CD4-positive, alpha-beta memory T cell (primary cell): ENCODE measurements at regions not wholly inside any gene's neighbourhood (a gene's known extent, or its start where the extent isn't known, plus 50 kb on each side); places are given as distances from the start of the nearest gene placed in this dataset.
"Not testable (repeated sequence)": the region's sequence is repeated elsewhere in the genome, so short reads cannot be mapped to it uniquely, and the experiment has no call there.

ENCODE experiments used
- CTCF ChIA-PET: fragments of 350-600 bp; sonication (Branson Sonifier 250); formaldehyde crosslinking; loops from one replicate; lab custom pipeline; 2021; ENCODE audit warnings: inconsistent platforms; ENCODE audit not compliant: partially characterized antibody; lab: Charles Lee
- POLR2A ChIA-PET: fragments of 350-600 bp; sonication (Branson Sonifier 250); formaldehyde crosslinking; loops from one replicate; lab custom pipeline; 2021; ENCODE audit not compliant: partially characterized antibody; lab: Charles Lee
- DNase-seq, 5 donors: peaks; one replicate each; pipeline versions ENCODE4 v3.0.0 to v3.0.0-alpha.2; 2020 to 2022; ENCODE audit warnings: mixed read lengths in 1 of 5
- H3K27ac ChIP-seq: one replicate; pipeline ENCODE4 v1.7.0; 2013; ENCODE audit warnings: low read depth, low read length
- H3K27me3 ChIP-seq: 2 replicates; pipeline ENCODE4 v1.7.0; 2013; ENCODE audit warnings: mild to moderate bottlenecking, low read length, moderate library complexity; ENCODE audit not compliant: insufficient read depth
- H3K36me3 ChIP-seq: 2 replicates; pipeline ENCODE4 v1.7.0; 2013; ENCODE audit warnings: mild to moderate bottlenecking, low read length, moderate library complexity; ENCODE audit not compliant: insufficient read depth
- H3K4me1 ChIP-seq: 2 replicates; pipeline ENCODE4 v1.7.0; 2013; ENCODE audit warnings: mild to moderate bottlenecking, low read length, moderate library complexity; ENCODE audit not compliant: insufficient read depth
- H3K4me3 ChIP-seq, 2 donors: one replicate each; pipeline ENCODE4 v1.7.0; 2013; ENCODE audit warnings: low read length in 2 of 2, mild to moderate bottlenecking in 1 of 2
- H3K9me3 ChIP-seq, 2 donors: one replicate each; pipeline ENCODE4 v1.7.0; 2013; ENCODE audit warnings: low read length in 2 of 2, control low read depth in 1 of 2; ENCODE audit not compliant: control insufficient read depth in 1 of 2
- H3K27ac Mint-ChIP-seq, 7 donors: one replicate each; pipeline ENCODE4 v1.8.0; 2020 to 2021; ENCODE audit warnings: mixed read lengths in 7 of 7, mild to moderate bottlenecking in 6 of 7, inconsistent platforms in 3 of 7, moderate library complexity in 3 of 7
- H3K27me3 Mint-ChIP-seq, 2 donors: one replicate each; pipeline ENCODE4 v1.8.0; 2020 to 2021; ENCODE audit warnings: mixed read lengths in 2 of 2
- H3K36me3 Mint-ChIP-seq, 2 donors: one replicate each; pipeline ENCODE4 v1.8.0; 2020 to 2021; ENCODE audit warnings: mixed read lengths in 2 of 2, inconsistent platforms in 1 of 2, mild to moderate bottlenecking in 1 of 2
- H3K4me1 Mint-ChIP-seq, 4 donors: one replicate each; pipeline ENCODE4 v1.8.0; 2020 to 2021; ENCODE audit warnings: mixed read lengths in 4 of 4, mild to moderate bottlenecking in 1 of 4
- H3K4me3 Mint-ChIP-seq, 8 donors: one replicate each; pipeline ENCODE4 v1.8.0; 2020 to 2021; ENCODE audit warnings: mixed read lengths in 8 of 8, mild to moderate bottlenecking in 7 of 8, moderate library complexity in 6 of 8, inconsistent platforms in 3 of 8
- H3K9me3 Mint-ChIP-seq, 8 donors: one replicate each; pipeline ENCODE4 v1.8.0; 2020 to 2021; ENCODE audit warnings: mixed read lengths in 8 of 8, mild to moderate bottlenecking in 5 of 8, inconsistent platforms in 3 of 8, moderate library complexity in 1 of 8
- intact Hi-C: fragments of 100-400 bp; cut with micrococcal nuclease; formaldehyde crosslinking; loops from one replicate; pipeline ENCODE4 v1.15.1; 2023

DNA sequence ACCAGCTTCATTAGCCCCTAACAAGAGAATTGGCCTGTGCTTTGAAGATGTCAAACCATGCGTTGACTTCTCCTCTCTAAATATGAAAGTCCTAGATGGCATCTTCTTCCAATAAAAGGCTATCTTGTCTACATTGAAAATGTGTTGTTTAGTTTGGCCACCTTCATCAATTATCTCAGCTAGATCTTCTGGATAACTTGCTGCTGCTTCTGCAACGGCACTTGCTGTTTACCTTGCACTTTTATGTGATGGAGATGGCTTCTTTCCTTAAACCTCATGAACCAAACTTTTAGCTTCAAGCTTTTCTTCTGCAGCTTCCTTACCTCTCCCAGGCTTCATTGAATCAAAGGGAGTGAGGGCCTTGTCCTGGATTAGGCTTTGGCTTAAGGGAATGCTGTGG is 58.6 kb upstream of the CSNK1E start:
- peaks cover 11% of the 10 kb centered on the region for H3K4me1 ChIP-seq
- H3K27ac ChIP-seq, H3K4me3 ChIP-seq, H3K4me3 Mint-ChIP-seq, H3K27ac Mint-ChIP-seq, intact Hi-C loops, H3K27me3 Mint-ChIP-seq, POLR2A ChIA-PET, H3K9me3 ChIP-seq, H3K27me3 ChIP-seq, DNase-seq, CTCF ChIA-PET, H3K36me3 ChIP-seq: not testable (repeated sequence)
- peaks cover 7 to 22% (median 11%) of the 10 kb centered on the region in 4 donors for H3K4me1 Mint-ChIP-seq
- peaks cover 2 to 14% (median 7%) of the 10 kb centered on the region in 8 donors for H3K9me3 Mint-ChIP-seq
- peaks cover 16 to 25% of the 10 kb centered on the region in 2 donors for H3K36me3 Mint-ChIP-seq

DNA sequence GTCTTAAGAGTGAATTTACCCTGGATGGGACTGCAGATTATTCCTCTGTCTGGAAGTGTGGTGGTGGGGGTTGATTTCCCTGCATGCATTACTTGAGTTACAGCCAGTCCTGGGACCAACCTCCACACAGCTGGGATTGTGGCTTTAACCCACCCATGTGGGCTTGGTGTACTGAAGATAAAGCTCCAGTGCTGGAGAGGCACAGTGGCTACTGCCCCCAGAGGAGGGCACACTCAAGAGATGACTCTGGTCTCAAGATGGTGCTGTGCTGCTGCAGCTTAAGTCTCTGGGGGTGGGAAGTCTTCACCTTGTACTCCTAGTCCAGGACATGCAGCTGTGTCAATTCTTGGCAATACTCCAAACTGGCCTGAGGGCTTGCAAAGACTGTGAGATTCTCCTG is 57.8 kb upstream of the CSNK1E start:
- CTCF ChIA-PET, H3K27me3 Mint-ChIP-seq, H3K27me3 ChIP-seq, H3K4me3 Mint-ChIP-seq, H3K36me3 ChIP-seq, POLR2A ChIA-PET, H3K27ac ChIP-seq, H3K9me3 ChIP-seq, DNase-seq, H3K4me3 ChIP-seq, intact Hi-C loops: not testable (repeated sequence)
- peaks cover 11% of the 10 kb centered on the region for H3K4me1 ChIP-seq
- peak overlapping the region in 2 of 7 donors; percentile 23 to 36 for H3K27ac Mint-ChIP-seq
- H3K36me3 Mint-ChIP-seq: peaks cover 14 to 23% of the 10 kb centered on the region in 2 donors
- peaks cover 2 to 14% (median 7%) of the 10 kb centered on the region in 8 donors for H3K9me3 Mint-ChIP-seq
- peaks cover 7 to 22% (median 11%) of the 10 kb centered on the region in 4 donors for H3K4me1 Mint-ChIP-seq

DNA sequence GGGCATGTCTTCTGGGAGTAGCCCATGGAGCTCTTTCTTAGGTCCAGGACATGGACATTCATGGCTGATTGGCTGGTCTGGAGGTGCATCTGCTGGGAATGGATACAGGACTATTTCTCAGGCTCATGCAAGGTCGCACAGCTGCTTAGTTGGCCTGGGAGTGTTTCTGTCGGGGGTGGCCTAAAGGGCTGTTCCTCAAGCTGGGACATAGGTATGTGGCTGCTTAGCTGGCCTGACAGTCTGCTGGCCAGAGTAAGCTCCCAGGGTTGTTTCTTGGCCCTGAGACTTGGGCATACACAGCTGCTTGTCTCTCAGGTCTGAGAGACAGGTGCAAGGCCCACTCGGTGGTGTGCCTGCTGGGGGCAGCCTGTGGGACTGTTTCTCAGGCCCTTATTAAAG is 57.2 kb upstream of the CSNK1E start:
- H3K4me3 ChIP-seq, H3K9me3 ChIP-seq, H3K27me3 Mint-ChIP-seq, intact Hi-C loops, H3K27ac ChIP-seq, CTCF ChIA-PET, H3K27me3 ChIP-seq, DNase-seq, H3K36me3 ChIP-seq, POLR2A ChIA-PET: not testable (repeated sequence)
- Mint-ChIP-seq H3K36me3 (peaks cover 12 to 18% of the 10 kb centered on the region in 2 donors), H3K27ac (peak overlapping the region in 5 of 7 donors; percentile 29 to 91 (median 56)), H3K4me3 (peak overlapping the region in 3 of 8 donors; percentile 26 to 68 (median 29)), H3K4me1 (peaks cover 7 to 22% (median 11%) of the 10 kb centered on the region in 4 donors), H3K9me3 (peaks cover 2 to 14% (median 7%) of the 10 kb centered on the region in 8 donors)
- peaks cover 11% of the 10 kb centered on the region for H3K4me1 ChIP-seq

DNA sequence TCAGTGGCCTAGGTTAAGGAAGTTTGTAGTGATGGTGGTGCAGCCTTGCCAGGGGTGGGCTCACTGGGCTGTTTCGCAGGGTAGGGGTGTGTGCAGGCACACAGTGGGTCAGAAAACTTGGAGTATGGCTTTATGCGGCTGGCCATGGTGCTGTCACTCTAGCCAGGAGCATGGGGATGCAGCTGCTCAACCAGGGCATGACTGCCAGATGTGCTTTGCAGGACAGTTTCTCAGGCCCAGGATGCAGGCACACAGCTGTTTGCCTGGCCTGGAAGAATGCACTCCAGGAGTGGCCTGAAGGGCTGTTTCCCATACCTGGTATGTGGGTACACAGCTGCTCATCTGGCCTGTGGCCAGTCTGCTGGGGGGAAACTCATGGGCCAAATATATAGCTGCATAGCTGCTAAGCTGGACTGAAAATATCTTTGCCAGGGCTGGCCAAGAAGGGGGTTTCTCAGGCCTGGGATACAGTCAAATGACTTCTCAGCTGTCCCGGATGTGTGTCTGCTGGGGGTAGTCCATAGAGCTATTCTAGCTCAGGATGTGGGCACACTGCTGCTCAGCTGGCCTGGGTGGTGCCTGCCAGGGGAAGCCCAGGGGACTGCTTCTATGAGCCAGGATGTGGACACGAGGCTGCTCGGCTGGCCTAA is 56.7 kb upstream of the CSNK1E start:
- CTCF ChIA-PET, H3K27ac ChIP-seq, POLR2A ChIA-PET, H3K4me3 ChIP-seq, H3K9me3 ChIP-seq, H3K27me3 ChIP-seq, H3K27me3 Mint-ChIP-seq, intact Hi-C loops, H3K36me3 ChIP-seq: not testable (repeated sequence)
- peak in 4 of 5 donors; percentile 20 to 63 (median 33) for DNase-seq
- Mint-ChIP-seq H3K9me3 (peaks cover 2 to 14% (median 7%) of the 10 kb centered on the region in 8 donors), H3K27ac (peak overlapping the region in 6 of 7 donors; percentile 29 to 91 (median 49)), H3K4me3 (peak overlapping the region in 4 of 8 donors; percentile 25 to 68 (median 28)), H3K36me3 (peaks cover 12 to 18% of the 10 kb centered on the region in 2 donors), H3K4me1 (peaks cover 7 to 22% (median 11%) of the 10 kb centered on the region in 4 donors)
- H3K4me1 ChIP-seq: peaks cover 11% of the 10 kb centered on the region

DNA sequence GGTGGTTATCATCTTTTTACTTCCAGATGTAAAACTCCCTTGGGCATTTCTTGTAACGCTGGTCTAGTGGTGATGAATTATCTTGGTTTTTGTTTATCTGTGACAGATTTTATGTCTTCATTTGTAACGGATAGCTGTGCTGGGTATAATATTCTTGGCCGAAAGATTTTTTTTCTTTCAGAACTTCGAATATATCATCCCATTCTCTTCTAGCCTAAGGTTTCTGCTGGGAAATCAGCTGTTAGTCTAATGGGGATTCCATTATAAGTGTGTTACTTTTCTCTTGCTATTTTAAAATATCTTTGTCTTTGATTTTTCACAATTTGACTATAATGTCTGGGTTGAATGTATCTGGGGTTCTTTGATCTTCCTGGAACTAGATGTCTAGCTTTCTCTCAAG is 55.4 kb upstream of the CSNK1E start:
- H3K27me3 ChIP-seq, H3K36me3 ChIP-seq, H3K27ac Mint-ChIP-seq, H3K4me3 ChIP-seq, H3K4me3 Mint-ChIP-seq, H3K27me3 Mint-ChIP-seq, H3K9me3 ChIP-seq, POLR2A ChIA-PET, H3K27ac ChIP-seq, CTCF ChIA-PET, DNase-seq, intact Hi-C loops: not testable (repeated sequence)
- peaks cover 7 to 22% (median 11%) of the 10 kb centered on the region in 4 donors for H3K4me1 Mint-ChIP-seq
- peaks cover 2 to 14% (median 7%) of the 10 kb centered on the region in 8 donors for H3K9me3 Mint-ChIP-seq
- peaks cover 9 to 18% of the 10 kb centered on the region in 2 donors for H3K36me3 Mint-ChIP-seq
- peaks cover 11% of the 10 kb centered on the region for H3K4me1 ChIP-seq

DNA sequence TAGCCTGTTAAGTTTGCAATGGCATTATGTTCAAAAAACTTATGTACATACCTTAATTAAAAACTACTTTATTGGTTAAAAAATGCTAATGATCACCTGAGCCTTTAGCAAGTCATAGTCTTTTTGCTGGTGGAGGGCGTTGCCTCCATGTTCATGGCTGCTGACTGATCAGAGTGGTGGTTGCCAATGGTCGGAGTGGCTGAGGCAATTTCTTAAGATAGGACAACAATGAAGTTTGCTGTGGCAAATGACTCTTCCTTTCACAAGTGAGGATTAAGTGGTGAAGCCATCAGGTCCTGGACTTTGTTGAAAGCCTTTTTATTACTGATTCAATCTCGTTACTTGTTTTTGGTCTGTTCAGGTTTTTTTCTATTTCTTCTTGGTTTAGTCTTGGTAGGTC is 53.3 kb upstream of the CSNK1E start:
- POLR2A ChIA-PET: not testable (repeated sequence)

DNA sequence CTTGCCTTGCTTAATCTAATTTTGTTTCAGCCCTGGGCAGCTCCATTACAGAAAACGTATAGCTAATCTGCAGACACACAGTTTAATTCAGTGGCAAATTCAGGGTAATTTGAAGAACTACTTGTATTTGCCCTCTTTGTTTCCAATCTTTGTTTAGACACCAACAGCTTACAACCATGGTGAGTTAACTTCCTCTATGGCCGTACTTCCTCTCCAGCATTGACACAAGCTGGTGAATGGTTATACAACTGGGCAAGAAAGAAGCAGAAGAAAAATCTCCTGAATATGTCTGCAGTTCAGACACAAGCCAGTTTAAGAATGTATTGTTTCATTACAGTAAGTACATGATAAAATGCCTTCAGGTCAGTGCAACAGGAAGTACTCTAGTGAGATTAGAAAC is 51.9 kb upstream of the CSNK1E start:
- H3K4me3 Mint-ChIP-seq, H3K4me3 ChIP-seq, H3K27me3 Mint-ChIP-seq, intact Hi-C loops, H3K27ac Mint-ChIP-seq, H3K9me3 ChIP-seq, H3K4me1 Mint-ChIP-seq, DNase-seq, H3K4me1 ChIP-seq, H3K36me3 ChIP-seq, H3K27me3 ChIP-seq, POLR2A ChIA-PET, CTCF ChIA-PET, H3K27ac ChIP-seq: not testable (repeated sequence)
- peaks cover 9 to 13% of the 10 kb centered on the region in 2 donors for H3K36me3 Mint-ChIP-seq
- H3K9me3 Mint-ChIP-seq: peaks cover 2 to 14% (median 7%) of the 10 kb centered on the region in 8 donors

More for the DNA sequence above, 53.3 kb upstream of the CSNK1E start:
- H3K9me3 ChIP-seq, H3K27ac ChIP-seq, intact Hi-C loops, H3K36me3 ChIP-seq, H3K4me3 ChIP-seq, H3K27ac Mint-ChIP-seq, CTCF ChIA-PET, H3K4me3 Mint-ChIP-seq, H3K27me3 Mint-ChIP-seq, DNase-seq, H3K27me3 ChIP-seq: not testable (repeated sequence)
- peaks cover 2 to 14% (median 7%) of the 10 kb centered on the region in 8 donors for H3K9me3 Mint-ChIP-seq
- H3K36me3 Mint-ChIP-seq: peaks cover 11% of the 10 kb centered on the region in 2 donors
- H3K4me1 Mint-ChIP-seq: peaks cover 7 to 22% (median 11%) of the 10 kb centered on the region in 4 donors
- peaks cover 11% of the 10 kb centered on the region for H3K4me1 ChIP-seq
